Liver (tissue), 8 donors: ENCODE measurements at regions not wholly inside any gene's neighbourhood (a gene's known extent, or its start where the extent isn't known, plus 50 kb on each side); places are given as distances from the start of the nearest gene placed in this dataset.

Experiments used
- DNase-seq: peaks from one replicate; pipeline ENCODE4 v3.0.0-alpha.2; 2017; ENCODE audit warnings: low spot score
- H3K27ac ChIP-seq, 2 donors: one replicate each; pipeline ENCODE4 v1.7.0; 2013; ENCODE audit warnings: inconsistent platforms in 2 of 2, low read length in 2 of 2, control low read depth in 1 of 2, low read depth in 1 of 2, mild to moderate bottlenecking in 1 of 2
- H3K27me3 ChIP-seq, 4 donors: one replicate each; pipeline versions ENCODE4 v1.6.1 to v1.7.0; 2013; ENCODE audit warnings: low read length in 3 of 4, inconsistent platforms in 1 of 4, mild to moderate bottlenecking in 1 of 4, moderate library complexity in 1 of 4; ENCODE audit not compliant: control insufficient read depth in 4 of 4, insufficient read depth in 4 of 4
- H3K36me3 ChIP-seq, 4 donors: one replicate each; pipeline versions ENCODE4 v1.6.1 to v1.7.0; 2013; ENCODE audit warnings: low read length in 3 of 4, mild to moderate bottlenecking in 3 of 4, low read depth in 1 of 4, moderate library complexity in 1 of 4; ENCODE audit not compliant: control insufficient read depth in 4 of 4, insufficient read depth in 3 of 4
- H3K4me1 ChIP-seq, 4 donors: one replicate each; pipeline versions ENCODE4 v1.6.1 to v1.7.0; 2013; ENCODE audit warnings: low read length in 3 of 4, mild to moderate bottlenecking in 3 of 4, moderate library complexity in 1 of 4; ENCODE audit not compliant: control insufficient read depth in 4 of 4, insufficient read depth in 4 of 4
- H3K4me3 ChIP-seq, 3 donors: one replicate each; pipeline versions ENCODE4 v1.6.1 to v1.7.0; 2013; ENCODE audit warnings: low read length in 3 of 3, control low read depth in 1 of 3, low read depth in 1 of 3, mild to moderate bottlenecking in 1 of 3
- H3K9ac ChIP-seq, 2 donors: one replicate each; pipeline ENCODE4 v1.7.0; 2013; ENCODE audit warnings: low read length in 2 of 2, mild to moderate bottlenecking in 2 of 2, moderate library complexity in 2 of 2, control low read depth in 1 of 2, low read depth in 1 of 2
- H3K9me3 ChIP-seq, 4 donors: one replicate each; pipeline versions ENCODE4 v1.6.1 to v1.7.0; 2013; ENCODE audit warnings: low read length in 3 of 4; ENCODE audit not compliant: control insufficient read depth in 4 of 4
- CTCF ChIP-seq: fragments of 150-350 bp; IDR thresholded peaks from 2 replicates; pipeline ENCODE4 v1.5.1; 2017; ENCODE audit warnings: improper control_type of control experiment, low read depth, low read length; ENCODE audit not compliant: missing input control
- EGR1 ChIP-seq, 2 donors: IDR thresholded peaks; 2 replicates each; pipeline ENCODE4 v1.6.1; 2016 to 2018; ENCODE audit warnings: antibody characterized with exemption in 2 of 2, low read depth in 2 of 2
- FOXA1 ChIP-seq: IDR thresholded peaks from 2 replicates; pipeline ENCODE4 v1.6.1; 2016; ENCODE audit warnings: antibody characterized with exemption
- FOXA2 ChIP-seq: IDR thresholded peaks from 2 replicates; pipeline ENCODE4 v1.6.1; 2016; ENCODE audit warnings: antibody characterized with exemption
- HNF4A ChIP-seq, 2 donors: conservative IDR thresholded peaks; 2 replicates each; pipeline ENCODE4 v1.6.1; 2016; ENCODE audit warnings: antibody characterized with exemption in 2 of 2, mild to moderate bottlenecking in 2 of 2
- HNF4G ChIP-seq: IDR thresholded peaks from 2 replicates; pipeline ENCODE4 v1.6.1; 2016; ENCODE audit warnings: antibody characterized with exemption
- JUND ChIP-seq, 2 donors: IDR thresholded peaks; 2 replicates each; pipeline ENCODE4 v1.6.1; 2016; ENCODE audit warnings: antibody characterized with exemption in 2 of 2
- MAX ChIP-seq: IDR thresholded peaks from 2 replicates; pipeline ENCODE4 v1.6.1; 2016; ENCODE audit warnings: antibody characterized with exemption
- NR2F2 ChIP-seq: IDR thresholded peaks from 2 replicates; pipeline ENCODE4 v1.6.1; 2016; ENCODE audit warnings: antibody characterized with exemption
- RAD21 ChIP-seq, 2 donors: IDR thresholded peaks; 2 replicates each; pipeline ENCODE4 v1.6.1; 2016; ENCODE audit warnings: antibody characterized with exemption in 2 of 2, mild to moderate bottlenecking in 2 of 2
- REST ChIP-seq: IDR thresholded peaks from 2 replicates; pipeline ENCODE4 v1.6.1; 2016; ENCODE audit warnings: antibody characterized with exemption, mild to moderate bottlenecking
- RXRA ChIP-seq, 2 donors: IDR thresholded peaks; 2 replicates each; pipeline ENCODE4 v1.6.1; 2017 to 2018; ENCODE audit warnings: antibody characterized with exemption in 2 of 2, mild to moderate bottlenecking in 1 of 2
- SP1 ChIP-seq: IDR thresholded peaks from 2 replicates; pipeline ENCODE4 v1.6.1; 2018; ENCODE audit warnings: antibody characterized with exemption, mild to moderate bottlenecking
- TAF1 ChIP-seq: conservative IDR thresholded peaks from 2 replicates; pipeline ENCODE4 v1.6.1; 2016; ENCODE audit warnings: antibody characterized with exemption, mild to moderate bottlenecking
- ZBTB33 ChIP-seq: IDR thresholded peaks from 2 replicates; pipeline ENCODE4 v1.6.1; 2016; ENCODE audit warnings: antibody characterized with exemption
- WGBS: extraction: QIAGEN DNeasy Blood & Tissue Kit; methylation state at CpG from one replicate; pipeline ENCODE4 v1.1.7; 2013; 5-methylcytosine and 5-hydroxymethylcytosine counted together
- donor health status: healthy.
- donor health status: healthy.
- donor health status: healthy.
- donor health status: healthy.
- donor health status: healthy.

- Histone ChIP-seq H3K9ac (no peak overlapping the region), H3K9me3 (peaks cover 0 to 1% (median 0%) of the 10 kb centered on the region in 4 donors), H3K4me1 (no peaks in the 10 kb centered on the region), H3K27me3 (no peaks in the 10 kb centered on the region), H3K27ac (no peak overlapping the region), H3K36me3 (no peaks in the 10 kb centered on the region), H3K4me3 (no peak overlapping the region)
- no peak for DNase-seq
- 55% methylated on average over 2 of the region's 2 CpGs for WGBS
- TF ChIP-seq ZBTB33 (no peak), FOXA2 (no peak), RXRA (IDR thresholded peaks at IDR 0.05) (no peak), SP1 (no peak), CTCF (no peak), EGR1 (IDR thresholded peaks at IDR 0.05; ENCODE audit: low read depth in 2 of 2) (no peak), TAF1 (no peak), JUND (IDR thresholded peaks at IDR 0.05) (no peak), HNF4A (conservative IDR thresholded peaks at IDR 0.05) (no peak), FOXA1 (no peak), MAX (no peak)
Measured at GRCh38 chr1:195105281-195105680, 1503.0 kb downstream of the KCNT2 start.

GRCh38 chr1:195097316-195097715 lies 1510.9 kb downstream of the KCNT2 start:
- TF ChIP-seq TAF1: no peak
- no peak for TF ChIP-seq NR2F2
- no peak for TF ChIP-seq REST
- no peak for TF ChIP-seq CTCF
- no peak for TF ChIP-seq HNF4G
- TF ChIP-seq ZBTB33: no peak
- TF ChIP-seq FOXA2: no peak
- TF ChIP-seq FOXA1: no peak
- TF ChIP-seq RAD21 (IDR thresholded peaks at IDR 0.05): no peak
- no peaks in the 10 kb centered on the region for H3K9me3 ChIP-seq
- WGBS: 80% methylated on average over 4 of the region's 4 CpGs

More at GRCh38 chr1:195097316-195097715, 1510.9 kb downstream of the KCNT2 start:
- Histone ChIP-seq H3K4me1 (no peaks in the 10 kb centered on the region), H3K9ac (no peak overlapping the region), H3K4me3 (no peak overlapping the region), H3K36me3 (no peaks in the 10 kb centered on the region), H3K27me3 (no peaks in the 10 kb centered on the region), H3K27ac (no peak overlapping the region)
- no peak for DNase-seq
